ENCODE measurements at regions not wholly inside any gene's neighbourhood (a gene's known extent, or its start where the extent isn't known, plus 50 kb on each side); places are given as distances from the start of the nearest gene placed in this dataset.

- intact Hi-C loops (cut with DNase I), result no loop called here
- peaks cover 0 to 6% (median 0%) of the 10 kb centered on the region in 3 donors for H3K9me3 ChIP-seq
- no peaks in the 10 kb centered on the region for H3K27me3 ChIP-seq
- WGBS, 2 donors, result 75 to 92% methylated on average over 4 of the region's 4 CpGs
- no peak for TF ChIP-seq POLR2A (IDR thresholded peaks at IDR 0.05)
- no peak for TF ChIP-seq CTCF (IDR thresholded peaks at IDR 0.05)
- DNase-seq, result no peak
- H3K4me1 ChIP-seq, result no peaks in the 10 kb centered on the region
- no peak overlapping the region for H3K4me3 ChIP-seq
- H3K36me3 ChIP-seq, result no peaks in the 10 kb centered on the region
- no peak overlapping the region for H3K27ac ChIP-seq
Measured at GRCh38 chr2:72051971-72052505, 95.6 kb downstream of the CYP26B1 start.

- Histone ChIP-seq H3K4me3 (no peak overlapping the region), H3K36me3 (no peaks in the 10 kb centered on the region), H3K27ac (no peak overlapping the region), H3K9me3 (peaks cover 0 to 6% (median 0%) of the 10 kb centered on the region in 3 donors), H3K4me1 (no peaks in the 10 kb centered on the region), H3K27me3 (no peaks in the 10 kb centered on the region)
- TF ChIP-seq POLR2A (IDR thresholded peaks at IDR 0.05) (no peak), CTCF (IDR thresholded peaks at IDR 0.05) (no peak)
- WGBS, 2 donors, result 77 to 81% methylated on average over 2 of the region's 2 CpGs
- intact Hi-C loops (cut with DNase I), result no loop called here
- DNase-seq, result no peak
Measured at GRCh38 chr2:72051204-72051603, 96.5 kb downstream of the CYP26B1 start.

GRCh38 chr2:72050734-72051133 lies 96.9 kb downstream of the CYP26B1 start:
- H3K4me3 ChIP-seq, result no peak overlapping the region
- H3K27me3 ChIP-seq, result no peaks in the 10 kb centered on the region
- DNase-seq, result no peak
- no peaks in the 10 kb centered on the region for H3K36me3 ChIP-seq
- H3K4me1 ChIP-seq, result no peaks in the 10 kb centered on the region
- WGBS, 2 donors, result 78 to 86% methylated on average over 2 of the region's 2 CpGs
- intact Hi-C loops (cut with DNase I), result no loop called here
- no peak overlapping the region for H3K27ac ChIP-seq
- H3K9me3 ChIP-seq, result peaks cover 0 to 6% (median 0%) of the 10 kb centered on the region in 3 donors
- TF ChIP-seq POLR2A (IDR thresholded peaks at IDR 0.05) (no peak), CTCF (IDR thresholded peaks at IDR 0.05) (no peak)

GRCh38 chr2:72048881-72049477 lies 98.7 kb downstream of the CYP26B1 start:
- intact Hi-C loops (cut with DNase I), result no loop called here
- Histone ChIP-seq H3K4me3 (no peak overlapping the region), H3K36me3 (no peaks in the 10 kb centered on the region), H3K27me3 (no peaks in the 10 kb centered on the region), H3K27ac (no peak overlapping the region), H3K9me3 (peaks cover 0 to 17% (median 3%) of the 10 kb centered on the region in 3 donors), H3K4me1 (no peaks in the 10 kb centered on the region)
- DNase-seq, result no peak
- TF ChIP-seq CTCF (IDR thresholded peaks at IDR 0.05) (no peak), POLR2A (IDR thresholded peaks at IDR 0.05) (no peak)

- Histone ChIP-seq H3K4me1 (peaks cover 7 to 41% (median 12%) of the 10 kb centered on the region in 3 donors), H3K9me3 (peaks cover 0 to 18% (median 6%) of the 10 kb centered on the region in 3 donors), H3K36me3 (no peaks in the 10 kb centered on the region), H3K27me3 (no peaks in the 10 kb centered on the region), H3K4me3 (no peak overlapping the region), H3K27ac (peak overlapping the region in 1 of 4 donors; percentile 82)
- TF ChIP-seq CTCF (IDR thresholded peaks at IDR 0.05) (no peak), POLR2A (IDR thresholded peaks at IDR 0.05) (no peak)
- no peak for DNase-seq
- intact Hi-C loops (cut with DNase I), result no loop called here
Measured at GRCh38 chr2:72043985-72044384, 103.7 kb downstream of the CYP26B1 start.
